Osteoblast (primary cell): ENCODE measurements at regions not wholly inside any gene's neighbourhood (a gene's known extent, or its start where the extent isn't known, plus 50 kb on each side); places are given as distances from the start of the nearest gene placed in this dataset.

Experiments
- DNase-seq: peaks from one replicate; pipeline ENCODE4 v3.0.0; 2011; ENCODE audit warnings: low spot score, mixed read lengths; ENCODE audit not compliant: insufficient read length; ENCODE audit errors: missing footprints
- H2AFZ ChIP-seq: 2 replicates; pipeline ENCODE4 v1.6.0; 2011; ENCODE audit warnings: mild to moderate bottlenecking, low read length
- H3K27ac ChIP-seq: 2 replicates; pipeline ENCODE4 v1.5.1; 2011; ENCODE audit warnings: mild to moderate bottlenecking, low read depth, low read length, moderate library complexity
- H3K27me3 ChIP-seq: 2 replicates; pipeline ENCODE4 v1.6.0; 2012; ENCODE audit warnings: mild to moderate bottlenecking, control low read depth, inconsistent platforms, low read length, moderate library complexity; ENCODE audit not compliant: insufficient read depth
- H3K36me3 ChIP-seq: 2 replicates; pipeline ENCODE4 v1.5.1; 2011; ENCODE audit warnings: mild to moderate bottlenecking, low read length, control low read depth, moderate library complexity; ENCODE audit not compliant: insufficient read depth
- H3K4me1 ChIP-seq: 2 replicates; pipeline ENCODE4 v1.5.1; 2011; ENCODE audit warnings: mild to moderate bottlenecking, low read length, control low read depth, moderate library complexity; ENCODE audit not compliant: insufficient read depth
- H3K4me2 ChIP-seq: 2 replicates; pipeline ENCODE4 v1.6.0; 2011; ENCODE audit warnings: mild to moderate bottlenecking, low read length; ENCODE audit not compliant: insufficient read depth
- H3K4me3 ChIP-seq: fragments of 200-600 bp; sonication (generic); 3 replicates; pipeline ENCODE4 v1.5.1; 2012; ENCODE audit warnings: mild to moderate bottlenecking, low read length, inconsistent platforms; ENCODE audit not compliant: insufficient read depth
- H3K79me2 ChIP-seq: 2 replicates; pipeline ENCODE4 v1.6.0; 2012; ENCODE audit warnings: mild to moderate bottlenecking, low read length, control low read depth, inconsistent platforms; ENCODE audit not compliant: insufficient read depth
- H3K9me3 ChIP-seq: 2 replicates; pipeline ENCODE4 v1.5.1; 2011; ENCODE audit warnings: low read depth, low read length, control low read depth
- H4K20me1 ChIP-seq: 2 replicates; pipeline ENCODE4 v1.6.0; 2012; ENCODE audit warnings: mild to moderate bottlenecking, low read length, control low read depth; ENCODE audit not compliant: insufficient read depth
- CTCF ChIP-seq: IDR thresholded peaks from 2 replicates; pipeline ENCODE4 v1.5.1; 2011; ENCODE audit warnings: mild to moderate bottlenecking, low read depth, low read length, moderate library complexity; ENCODE audit errors: extremely low read depth

- no peak overlapping the region for H3K4me3 ChIP-seq
- H4K20me1 ChIP-seq = no peaks in the 10 kb centered on the region
- TF ChIP-seq CTCF = no peak
- peaks cover under 1% of the 10 kb centered on the region for H3K4me1 ChIP-seq
- H3K9me3 ChIP-seq = peaks cover 2% of the 10 kb centered on the region
- no peak for DNase-seq
- no peak overlapping the region for H2AFZ ChIP-seq
- no peaks in the 10 kb centered on the region for H3K79me2 ChIP-seq
- no peaks in the 10 kb centered on the region for H3K36me3 ChIP-seq
- no peak overlapping the region for H3K4me2 ChIP-seq
- H3K27ac ChIP-seq = no peak overlapping the region
- peaks cover 26% of the 10 kb centered on the region for H3K27me3 ChIP-seq
These were observed 86.8 kb upstream of the TP53I11 start for GRCh38 chr11:45037434-45038005.

- no peak for TF ChIP-seq CTCF
- H3K36me3 ChIP-seq = no peaks in the 10 kb centered on the region
- H3K9me3 ChIP-seq = peaks cover 2% of the 10 kb centered on the region
- no peaks in the 10 kb centered on the region for H3K79me2 ChIP-seq
- H2AFZ ChIP-seq = no peak overlapping the region
- H3K27me3 ChIP-seq = peaks cover 26% of the 10 kb centered on the region
- no peak overlapping the region for H3K4me2 ChIP-seq
- peaks cover 3% of the 10 kb centered on the region for H3K4me1 ChIP-seq
- no peaks in the 10 kb centered on the region for H4K20me1 ChIP-seq
- no peak overlapping the region for H3K27ac ChIP-seq
- no peak for DNase-seq
- no peak overlapping the region for H3K4me3 ChIP-seq
These were observed 88.2 kb upstream of the TP53I11 start for GRCh38 chr11:45038923-45039322.

GRCh38 chr11:45041596-45041995, 90.9 kb upstream of the TP53I11 start:
- Histone ChIP-seq H2AFZ (no peak overlapping the region), H3K79me2 (no peaks in the 10 kb centered on the region), H3K4me1 (peaks cover 15% of the 10 kb centered on the region), H3K4me3 (no peak overlapping the region), H3K36me3 (no peaks in the 10 kb centered on the region), H3K27ac (no peak overlapping the region), H3K4me2 (no peak overlapping the region), H3K9me3 (peaks cover 2% of the 10 kb centered on the region), H3K27me3 (peaks cover 18% of the 10 kb centered on the region), H4K20me1 (no peaks in the 10 kb centered on the region)
- no peak for TF ChIP-seq CTCF
- DNase-seq = no peak

GRCh38 chr11:45042560-45042959, 91.9 kb upstream of the TP53I11 start:
- Histone ChIP-seq H3K27ac (no peak overlapping the region), H2AFZ (no peak overlapping the region), H3K4me2 (no peak overlapping the region), H3K36me3 (no peaks in the 10 kb centered on the region), H3K4me3 (no peak overlapping the region), H4K20me1 (no peaks in the 10 kb centered on the region), H3K27me3 (peaks cover 18% of the 10 kb centered on the region), H3K9me3 (peaks cover 2% of the 10 kb centered on the region), H3K4me1 (peaks cover 15% of the 10 kb centered on the region), H3K79me2 (no peaks in the 10 kb centered on the region)
- DNase-seq = no peak
- TF ChIP-seq CTCF = no peak
